ENCODE measurements at regions not wholly inside any gene's neighbourhood (a gene's known extent, or its start where the extent isn't known, plus 50 kb on each side); places are given as distances from the start of the nearest gene placed in this dataset.

- Histone ChIP-seq H3K4me3 (no peak overlapping the region), H3K27ac (no peak overlapping the region), H3K4me1 (no peaks in the 10 kb centered on the region), H3K4me2 (no peak overlapping the region), H3K9me3 (no peaks in the 10 kb centered on the region)
- 80% methylated on average over 9 of the region's 9 CpGs for WGBS (ENCODE audit: missing lambda C conversion rate)
- ATAC-seq (no peak), FAIRE-seq (no peak), DNase-seq (ENCODE audit: low read depth in 1 of 2, low spot score in 1 of 2) (no peak)
- ChIA-PET CTCF (no interaction called here), POLR2A (no interaction called here)
- no peak for TF ChIP-seq RCOR1 (IDR thresholded peaks at IDR 0.05; ENCODE audit: low read depth, low read length)
- no peak for TF ChIP-seq PBX3 (IDR thresholded peaks at IDR 0.05)
- no peak for TF ChIP-seq BHLHE40 (IDR thresholded peaks at IDR 0.05; ENCODE audit: low read depth, low read length)
- no peak for TF ChIP-seq ZNF302 (CRISPR knock-in tag; IDR thresholded peaks at IDR 0.05)
- TF ChIP-seq CBX8 (IDR thresholded peaks at IDR 0.05): no peak
- no peak for TF ChIP-seq ZSCAN20 (CRISPR knock-in tag; IDR thresholded peaks at IDR 0.05)
- no peak for TF ChIP-seq MAFK (IDR thresholded peaks at IDR 0.05; ENCODE audit: partially characterized antibody)
- TF ChIP-seq HDAC2 (IDR thresholded peaks at IDR 0.05): no peak
- no peak for TF ChIP-seq REST (IDR thresholded peaks at IDR 0.05)
- no peak for TF ChIP-seq RNF2 (IDR thresholded peaks at IDR 0.05; ENCODE audit: borderline replicate concordance, low read depth)
- no peak for TF ChIP-seq CEBPB (IDR thresholded peaks at IDR 0.05)
- TF ChIP-seq GATA3 (IDR thresholded peaks at IDR 0.05; ENCODE audit: borderline replicate concordance): no peak
- TF ChIP-seq POLR2AphosphoS2 (conservative IDR thresholded peaks at IDR 0.05; ENCODE audit: low read length): no peak
- no peak for TF ChIP-seq EHF (CRISPR knock-in tag; IDR thresholded peaks at IDR 0.05)
- no peak for TF ChIP-seq POLR2A (IDR thresholded peaks at IDR 0.05; ENCODE audit: low read length)
Measured at GRCh38 chr3:72351536-72351935, 496.7 kb downstream of the SHQ1 start.

GRCh38 chr3:72350761-72351505, 497.3 kb downstream of the SHQ1 start:
- TF ChIP-seq TFCP2L1 (CRISPR knock-in tag; IDR thresholded peaks at IDR 0.05) (no peak), RNF2 (IDR thresholded peaks at IDR 0.05; ENCODE audit: borderline replicate concordance, low read depth) (no peak), CHD4 (IDR thresholded peaks at IDR 0.05; ENCODE audit: borderline replicate concordance) (no peak), FOSB (CRISPR knock-in tag; IDR thresholded peaks at IDR 0.05) (no peak), BHLHE40 (IDR thresholded peaks at IDR 0.05; ENCODE audit: low read depth, low read length) (no peak), REST (IDR thresholded peaks at IDR 0.05) (no peak), BCL3 (IDR thresholded peaks at IDR 0.05) (no peak), RARB (CRISPR knock-in tag; IDR thresholded peaks at IDR 0.05) (no peak), KDM5A (IDR thresholded peaks at IDR 0.05) (no peak), HOXA7 (CRISPR knock-in tag; IDR thresholded peaks at IDR 0.05) (no peak), NPAS2 (CRISPR knock-in tag; IDR thresholded peaks at IDR 0.05; ENCODE audit: borderline replicate concordance) (no peak), HOXB13 (CRISPR knock-in tag; IDR thresholded peaks at IDR 0.05; ENCODE audit: low read depth) (no peak), KDM1A (IDR thresholded peaks at IDR 0.05; ENCODE audit: low read depth) (no peak), HES2 (IDR thresholded peaks at IDR 0.05) (no peak), JUNB (IDR thresholded peaks at IDR 0.05) (no peak), RCOR1 (IDR thresholded peaks at IDR 0.05; ENCODE audit: low read depth, low read length) (no peak), PBX3 (IDR thresholded peaks at IDR 0.05) (no peak)
- 53% methylated on average over 13 of the region's 15 CpGs for WGBS (ENCODE audit: missing lambda C conversion rate)
- H3K4me3 ChIP-seq: no peak overlapping the region
- FAIRE-seq: no peak
- CTCF ChIA-PET: no interaction called here
- no peak for ATAC-seq
- no peaks in the 10 kb centered on the region for H3K4me1 ChIP-seq
- H3K9me3 ChIP-seq: no peaks in the 10 kb centered on the region
- no peak overlapping the region for H3K4me2 ChIP-seq
- POLR2A ChIA-PET: no interaction called here
- DNase-seq (ENCODE audit: low read depth in 1 of 2, low spot score in 1 of 2): no peak
- H3K27ac ChIP-seq: no peak overlapping the region
